Endothelial cell of umbilical vein (primary cell): ENCODE measurements at regions not wholly inside any gene's neighbourhood (a gene's known extent, or its start where the extent isn't known, plus 50 kb on each side); places are given as distances from the start of the nearest gene placed in this dataset.

Experiments
- BruUV-seq: library from RNA; stranded (reverse); fragments of 400-500 nt; replicated peaks from 2 replicates; lab custom pipeline; 2021; lab: Mats Ljungman, UMichigan
- CTCF ChIA-PET: fragments of 300-600, 350-600 bp; sonication (Branson Sonifier 250); formaldehyde crosslinking; loops from one replicate; lab custom pipeline; 2021; ENCODE audit warnings: antibody characterized with exemption, inconsistent platforms; lab: Charles Lee
- POLR2A ChIA-PET: fragments of 300-600, 350-600 bp; sonication (Branson Sonifier 250); formaldehyde crosslinking; loops from one replicate; lab custom pipeline; 2021; ENCODE audit warnings: antibody characterized with exemption, inconsistent platforms; lab: Charles Lee
- DNase-seq: peaks from one replicate; pipeline ENCODE4 v3.0.0-alpha.2; 2011; ENCODE audit warnings: low read depth, low spot score
- FAIRE-seq: peaks from 2 replicates; lab custom pipeline; 2011; peaks lifted over from hg19 to GRCh38; lab: Jason Lieb, UNC
- H2AFZ ChIP-seq: 2 replicates; pipeline ENCODE4 v1.6.0; 2012; ENCODE audit warnings: low read depth, low read length, control low read depth, inconsistent platforms
- H3K27ac ChIP-seq: 2 replicates; pipeline ENCODE4 v1.5.1; 2011; ENCODE audit warnings: low read depth, mild to moderate bottlenecking, control low read depth, low read length, moderate library complexity; ENCODE audit not compliant: insufficient read depth
- H3K27me3 ChIP-seq, 2 experiments: 2 replicates each; pipeline versions ENCODE4 v1.6.0 to v1.6.1; 2011; ENCODE audit warnings: low read length in 2 of 2, mixed read lengths in 1 of 2; ENCODE audit not compliant: control insufficient read depth in 2 of 2, insufficient read depth in 2 of 2
- H3K36me3 ChIP-seq, 2 experiments: 2 replicates in 1 of 2; 3 replicates in 1 of 2; pipeline ENCODE4 v1.5.1; 2011; ENCODE audit warnings: low read length in 2 of 2, mild to moderate bottlenecking in 1 of 2, moderate library complexity in 1 of 2; ENCODE audit not compliant: control insufficient read depth in 2 of 2, insufficient read depth in 2 of 2; ENCODE audit errors: extremely low read depth in 1 of 2
- H3K4me1 ChIP-seq: 3 replicates; pipeline ENCODE4 v1.5.1; 2011; ENCODE audit warnings: mild to moderate bottlenecking, low read length; ENCODE audit not compliant: control insufficient read depth, insufficient read depth; ENCODE audit errors: extremely low read depth
- H3K4me2 ChIP-seq: 2 replicates; pipeline ENCODE4 v1.6.1; 2011; ENCODE audit warnings: low read length, control low read depth, mixed read lengths; ENCODE audit not compliant: insufficient read depth
- H3K4me3 ChIP-seq, 3 experiments: fragments of 200-600 bp in 1 of 3; sonication (generic), shearing (Covaris generic) in 1 of 3; replicated peaks in 1 of 3; 2 replicates each; pipeline ENCODE4 v1.5.1; 2011 to 2016; ENCODE audit warnings: control low read depth in 3 of 3, low read length in 3 of 3, mild to moderate bottlenecking in 2 of 3, inconsistent platforms in 1 of 3, low read depth in 1 of 3, moderate library complexity in 1 of 3; ENCODE audit not compliant: insufficient read depth in 1 of 3
- H3K79me2 ChIP-seq: 2 replicates; pipeline ENCODE4 v1.6.0; 2012; ENCODE audit warnings: low read length, inconsistent platforms; ENCODE audit not compliant: control insufficient read depth, insufficient read depth
- H3K9ac ChIP-seq: replicated peaks from 2 replicates; pipeline ENCODE3; 2011; ENCODE audit warnings: low read length, control low read depth; ENCODE audit not compliant: insufficient read depth; ENCODE audit errors: extremely low read depth
- H3K9me1 ChIP-seq: replicated peaks from 3 replicates; pipeline ENCODE4 v1.6.0; 2011; ENCODE audit warnings: mild to moderate bottlenecking, low read length; ENCODE audit not compliant: control insufficient read depth, insufficient read depth; ENCODE audit errors: extremely low read depth
- H3K9me3 ChIP-seq: replicated peaks from 2 replicates; pipeline ENCODE4 v1.5.1; 2012; ENCODE audit warnings: low read length, inconsistent platforms; ENCODE audit not compliant: control insufficient read depth, insufficient read depth
- H4K20me1 ChIP-seq: replicated peaks from 2 replicates; pipeline ENCODE3; 2011; ENCODE audit warnings: mild to moderate bottlenecking, low read length; ENCODE audit not compliant: control insufficient read depth, insufficient read depth; ENCODE audit errors: extremely low read depth
- EZH2 ChIP-seq: IDR thresholded peaks from 2 replicates; pipeline ENCODE4 v1.6.1; 2012; ENCODE audit warnings: borderline replicate concordance, low read depth, mild to moderate bottlenecking, moderate library complexity, low read length, inconsistent platforms; ENCODE audit not compliant: severe bottlenecking
- FOS ChIP-seq: IDR thresholded peaks from 2 replicates; pipeline ENCODE4 v1.6.1; 2011; ENCODE audit warnings: mild to moderate bottlenecking, low read length, moderate library complexity, borderline replicate concordance; ENCODE audit not compliant: insufficient read depth
- GATA2 ChIP-seq: IDR thresholded peaks from 2 replicates; pipeline ENCODE4 v1.7.0; 2011; ENCODE audit warnings: low read depth, mild to moderate bottlenecking, moderate library complexity, mixed read lengths, low read length; ENCODE audit not compliant: insufficient read length, insufficient read depth
- JUN ChIP-seq: IDR thresholded peaks from 2 replicates; pipeline ENCODE4 v1.6.1; 2011; ENCODE audit warnings: borderline replicate concordance, low read depth; ENCODE audit not compliant: insufficient read length, insufficient read depth
- MAX ChIP-seq: IDR thresholded peaks from 2 replicates; pipeline ENCODE4 v1.6.1; 2011; ENCODE audit not compliant: insufficient read depth, insufficient read length
- MYC ChIP-seq: IDR thresholded peaks from one replicate; pipeline ENCODE4 v1.6.1; 2011; ENCODE audit warnings: mild to moderate bottlenecking, low read depth, low read length
- POLR2A ChIP-seq: IDR thresholded peaks from 2 replicates; pipeline ENCODE4 v1.6.1; 2012; ENCODE audit warnings: low read depth, mild to moderate bottlenecking, control low read depth, low read length
- POLR2AphosphoS5 ChIP-seq: IDR thresholded peaks from 2 replicates; pipeline ENCODE4 v1.6.1; 2012; ENCODE audit warnings: low read depth, mild to moderate bottlenecking, control low read depth, low read length, moderate library complexity; ENCODE audit not compliant: insufficient read depth
- dilution Hi-C: fragments of 300-500 bp; cut with MboI; formaldehyde crosslinking; loops from one replicate; pipeline ENCODE4 v1.15.0; 2019; ENCODE audit warnings: low sequenced_read_pairs; ENCODE audit not compliant: extremely low pct_ligation_motif_present
- intact Hi-C: fragments of 100-400 bp; cut with micrococcal nuclease; formaldehyde crosslinking; loops from one replicate; pipeline ENCODE4 v1.10.0; 2022
- TF ChIP-seq, protein P1 (sequence below), 2 donors: IDR thresholded peaks; 1 replicate in 1 of 2; 2 replicates in 1 of 2; pipeline ENCODE4 v1.5.1; 2011; ENCODE audit warnings: low read length in 2 of 2, mild to moderate bottlenecking in 2 of 2, moderate library complexity in 2 of 2, control low read depth in 1 of 2, inconsistent platforms in 1 of 2, low read depth in 1 of 2; ENCODE audit not compliant: insufficient read depth in 1 of 2; ENCODE audit errors: extremely low read depth in 1 of 2

- POLR2A ChIA-PET: no interaction called here
Observed at GRCh38 chr17:73770849-73771229, 126.6 kb upstream of the SDK2 start.

More at GRCh38 chr17:73770849-73771229, 126.6 kb upstream of the SDK2 start:
- no peaks in the 10 kb centered on the region for H3K9me1 ChIP-seq
- H3K9ac ChIP-seq: no peak overlapping the region
- FAIRE-seq (no peak), DNase-seq (no peak)
- no peak overlapping the region for H2AFZ ChIP-seq
- H3K79me2 ChIP-seq: no peaks in the 10 kb centered on the region
- H3K27ac ChIP-seq: no peak overlapping the region
- no peaks in the 10 kb centered on the region for H3K4me1 ChIP-seq
- H3K4me2 ChIP-seq: no peak overlapping the region
- CTCF ChIA-PET: no interaction called here
- intact Hi-C loops (no loop called here), dilution Hi-C loops (no loop called here)
- H3K9me3 ChIP-seq: no peaks in the 10 kb centered on the region
- BruUV-seq: no TSS peak
- TF ChIP-seq, protein P1, sequence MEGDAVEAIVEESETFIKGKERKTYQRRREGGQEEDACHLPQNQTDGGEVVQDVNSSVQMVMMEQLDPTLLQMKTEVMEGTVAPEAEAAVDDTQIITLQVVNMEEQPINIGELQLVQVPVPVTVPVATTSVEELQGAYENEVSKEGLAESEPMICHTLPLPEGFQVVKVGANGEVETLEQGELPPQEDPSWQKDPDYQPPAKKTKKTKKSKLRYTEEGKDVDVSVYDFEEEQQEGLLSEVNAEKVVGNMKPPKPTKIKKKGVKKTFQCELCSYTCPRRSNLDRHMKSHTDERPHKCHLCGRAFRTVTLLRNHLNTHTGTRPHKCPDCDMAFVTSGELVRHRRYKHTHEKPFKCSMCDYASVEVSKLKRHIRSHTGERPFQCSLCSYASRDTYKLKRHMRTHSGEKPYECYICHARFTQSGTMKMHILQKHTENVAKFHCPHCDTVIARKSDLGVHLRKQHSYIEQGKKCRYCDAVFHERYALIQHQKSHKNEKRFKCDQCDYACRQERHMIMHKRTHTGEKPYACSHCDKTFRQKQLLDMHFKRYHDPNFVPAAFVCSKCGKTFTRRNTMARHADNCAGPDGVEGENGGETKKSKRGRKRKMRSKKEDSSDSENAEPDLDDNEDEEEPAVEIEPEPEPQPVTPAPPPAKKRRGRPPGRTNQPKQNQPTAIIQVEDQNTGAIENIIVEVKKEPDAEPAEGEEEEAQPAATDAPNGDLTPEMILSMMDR (IDR thresholded peaks at IDR 0.05; ENCODE audit: extremely low read depth in 1 of 2, insufficient read depth in 1 of 2, low read depth in 1 of 2, low read length in 2 of 2): no peak
- TF ChIP-seq JUN: no peak
- TF ChIP-seq MYC: no peak
- TF ChIP-seq FOS: no peak
- TF ChIP-seq GATA2: no peak
- TF ChIP-seq EZH2: no peak
- no peak for TF ChIP-seq MAX
- no peak for TF ChIP-seq POLR2A
- no peak for TF ChIP-seq POLR2AphosphoS5
- no peaks in the 10 kb centered on the region for H3K27me3 ChIP-seq
- H4K20me1 ChIP-seq: no peaks in the 10 kb centered on the region
- no peaks in the 10 kb centered on the region for H3K36me3 ChIP-seq
- no peak overlapping the region for H3K4me3 ChIP-seq
